IPS-18c (cell line): ENCODE measurements at regions not wholly inside any gene's neighbourhood (a gene's known extent, or its start where the extent isn't known, plus 50 kb on each side); places are given as distances from the start of the nearest gene placed in this dataset.
"Not testable (repeated sequence)": the region's sequence is repeated elsewhere in the genome, so short reads cannot be mapped to it uniquely, and the experiment has no call there.

Source experiments
- H3K4me3 ChIP-seq: 2 replicates; pipeline ENCODE4 v1.7.0; 2013; ENCODE audit warnings: low read depth, mild to moderate bottlenecking, low read length, moderate library complexity; ENCODE audit not compliant: insufficient read depth
- H3K9me3 ChIP-seq: one replicate; pipeline ENCODE4 v1.6.1; 2013; ENCODE audit warnings: mild to moderate bottlenecking, low read length, moderate library complexity; ENCODE audit not compliant: control insufficient read depth, insufficient read depth

- not testable (repeated sequence) for H3K4me3 ChIP-seq, H3K9me3 ChIP-seq
Observed at GRCh38 chr15:83335542-83335941, 51.1 kb upstream of the BNC1 start.

DNA sequence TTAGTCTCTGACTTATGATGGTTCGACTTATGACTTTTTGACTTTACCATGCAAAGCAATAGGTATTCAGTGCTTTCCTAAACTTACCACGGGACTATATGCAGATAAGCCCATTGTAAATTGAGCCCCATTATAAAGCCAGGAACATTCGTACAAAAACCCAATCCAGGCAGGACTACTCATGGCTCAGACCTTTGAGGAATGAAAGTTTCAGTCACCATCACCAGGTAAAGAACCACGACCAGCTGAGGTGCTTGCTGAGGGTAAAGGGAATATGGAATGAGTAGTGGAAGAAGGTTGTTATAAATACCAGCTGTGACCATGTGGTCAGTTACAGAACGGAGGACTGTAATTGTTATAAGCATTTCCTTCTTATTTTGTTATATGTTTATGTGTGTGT is 54.9 kb upstream of the BNC1 start:
- no peak overlapping the region for H3K4me3 ChIP-seq
- H3K9me3 ChIP-seq = no peaks in the 10 kb centered on the region

GRCh38 chr15:83340087-83340486 is 55.6 kb upstream of the BNC1 start:
- Histone ChIP-seq H3K9me3 (no peaks in the 10 kb centered on the region), H3K4me3 (no peak overlapping the region)

DNA sequence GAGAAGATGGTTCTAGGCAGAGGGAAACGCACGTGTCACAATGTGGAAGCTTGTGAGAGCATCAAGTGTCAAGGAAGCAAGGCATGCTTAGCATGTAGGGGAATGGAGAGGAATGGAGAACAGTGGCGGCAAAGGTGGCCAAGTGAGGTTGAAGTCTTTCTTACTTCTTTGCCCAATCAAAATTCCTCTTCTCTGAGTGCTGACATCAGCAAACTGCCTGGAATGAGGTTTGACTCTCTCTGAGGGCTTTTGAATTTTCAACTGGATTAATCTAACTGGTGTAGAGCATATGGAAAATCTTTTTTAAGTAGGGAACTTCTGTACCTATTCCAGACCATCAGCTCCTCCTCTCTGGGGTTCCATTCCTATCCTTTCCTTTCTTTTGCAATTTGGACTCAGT is 61.9 kb upstream of the BNC1 start:
- Histone ChIP-seq H3K9me3 (no peaks in the 10 kb centered on the region), H3K4me3 (no peak overlapping the region)

DNA sequence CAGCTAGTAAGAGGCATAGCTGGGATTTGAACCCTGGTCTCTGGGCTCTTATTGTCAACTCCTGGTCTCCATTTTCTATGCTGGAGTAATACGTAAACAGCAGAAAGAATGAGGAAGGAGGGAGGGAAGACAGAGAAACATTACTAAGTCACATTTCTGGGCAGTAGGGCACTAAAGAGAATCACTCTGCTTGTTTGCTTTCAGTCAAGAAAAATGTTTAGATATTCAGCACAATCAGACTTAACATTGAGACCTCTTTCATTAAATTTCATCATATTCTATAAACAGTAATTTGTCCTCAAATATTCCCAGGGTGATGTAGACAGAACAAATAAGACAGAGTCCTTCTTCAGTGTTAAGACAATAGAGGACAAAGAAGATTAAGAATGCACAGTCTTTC is 67.7 kb upstream of the BNC1 start:
- H3K4me3 ChIP-seq = no peak overlapping the region
- no peaks in the 10 kb centered on the region for H3K9me3 ChIP-seq

GRCh38 chr15:83356501-83357399 is 72.3 kb upstream of the BNC1 start:
- peaks cover 2% of the 10 kb centered on the region for H3K9me3 ChIP-seq
- no peak overlapping the region for H3K4me3 ChIP-seq

GRCh38 chr15:83358972-83359564 is 74.6 kb upstream of the BNC1 start:
- no peak overlapping the region for H3K4me3 ChIP-seq
- H3K9me3 ChIP-seq = peaks cover 2% of the 10 kb centered on the region

DNA sequence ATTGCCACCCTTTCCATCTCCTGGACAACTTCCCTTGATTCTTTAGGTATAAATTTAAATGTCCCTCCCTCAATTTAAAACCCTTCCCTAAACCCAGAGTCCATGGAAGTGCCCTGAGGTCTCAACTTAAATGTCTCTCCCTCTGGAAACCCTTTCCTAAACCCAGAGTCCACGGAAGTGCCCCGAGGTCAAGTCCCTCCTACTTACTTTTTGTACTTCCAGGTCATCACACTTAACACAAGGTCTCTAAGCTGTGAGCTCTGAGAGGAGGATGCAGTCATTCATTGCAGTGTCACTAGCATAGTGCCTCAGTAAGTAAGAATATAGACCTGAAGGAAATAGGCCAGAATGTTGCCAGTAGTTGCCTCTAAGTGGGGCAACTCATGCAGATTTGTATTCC is 78.2 kb upstream of the BNC1 start:
- H3K9me3 ChIP-seq = no peaks in the 10 kb centered on the region
- H3K4me3 ChIP-seq = no peak overlapping the region

GRCh38 chr15:83364501-83364900 is 80.0 kb upstream of the BNC1 start:
- Histone ChIP-seq H3K9me3 (no peaks in the 10 kb centered on the region), H3K4me3 (no peak overlapping the region)

DNA sequence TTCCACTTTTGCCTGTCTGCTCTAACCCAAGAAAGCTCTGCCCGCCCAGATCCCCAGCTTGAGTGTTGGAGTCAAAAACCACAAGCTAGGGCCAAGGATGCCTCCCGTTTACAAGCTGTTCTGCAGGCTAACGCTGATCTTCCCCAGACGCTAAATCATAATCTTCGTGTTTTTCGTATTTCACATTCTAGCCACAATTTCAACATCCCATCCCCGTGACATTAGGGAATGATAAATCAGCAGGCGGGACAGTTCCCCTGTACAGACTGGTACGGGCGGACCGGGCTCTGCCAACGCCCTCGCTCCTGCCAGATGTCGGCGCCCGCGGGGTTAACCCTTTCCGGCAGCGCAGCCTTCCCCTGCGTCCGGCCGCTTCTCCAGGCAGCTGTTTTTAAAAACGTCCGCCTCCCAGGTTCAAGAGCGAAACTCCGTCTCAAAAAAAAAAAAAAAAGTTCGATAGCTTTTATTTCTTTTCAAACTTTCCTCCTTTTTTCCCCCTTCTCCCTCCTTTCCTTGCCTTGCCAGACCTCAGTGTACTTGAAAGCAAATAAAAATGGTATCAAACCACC is 81.0 kb upstream of the BNC1 start:
- H3K9me3 ChIP-seq = no peaks in the 10 kb centered on the region
- peak overlapping the region; percentile 49 for H3K4me3 ChIP-seq

- H3K4me3 ChIP-seq = no peak overlapping the region
- H3K9me3 ChIP-seq = no peaks in the 10 kb centered on the region
Observed at GRCh38 chr15:83372434-83372891, 74.7 kb upstream of the SH3GL3 start.

DNA sequence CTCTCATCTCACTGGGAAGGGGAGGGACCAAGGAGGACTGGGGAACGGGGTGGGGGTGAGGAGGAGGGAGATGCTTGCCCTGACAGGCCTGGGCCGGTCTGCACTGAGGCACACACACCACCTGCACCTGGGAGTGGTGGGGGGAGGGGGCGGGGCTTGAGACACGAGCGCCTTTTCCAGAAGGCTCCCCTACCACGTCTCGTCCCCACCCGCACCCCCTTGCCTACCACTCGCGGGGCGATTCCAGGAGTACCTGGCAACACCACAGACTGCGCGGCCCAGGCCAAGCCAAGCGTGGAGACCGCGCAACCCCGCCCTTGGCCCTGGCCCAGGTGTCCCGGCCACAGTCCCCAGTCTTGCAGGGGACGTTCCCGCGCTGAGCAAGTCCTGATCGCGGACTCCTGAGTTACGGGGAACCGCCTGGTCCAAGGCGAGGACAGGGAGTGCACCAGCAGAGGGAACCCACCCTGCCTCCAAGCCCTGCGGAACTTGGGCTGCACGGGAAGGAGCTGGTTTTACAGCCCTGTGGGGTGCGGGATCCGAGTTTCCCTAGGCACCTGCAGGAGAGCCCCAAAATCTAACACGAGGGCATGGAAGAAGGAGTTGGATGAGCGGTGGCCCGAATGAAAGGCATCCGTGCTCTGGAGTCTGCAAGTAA is 68.1 kb upstream of the SH3GL3 start:
- no peak overlapping the region for H3K4me3 ChIP-seq
- no peaks in the 10 kb centered on the region for H3K9me3 ChIP-seq

- Histone ChIP-seq H3K9me3 (no peaks in the 10 kb centered on the region), H3K4me3 (no peak overlapping the region)
Observed at GRCh38 chr15:83379579-83379959, 67.6 kb upstream of the SH3GL3 start.

- H3K9me3 ChIP-seq = no peaks in the 10 kb centered on the region
- H3K4me3 ChIP-seq = no peak overlapping the region
Observed at GRCh38 chr15:83380059-83380458, 67.1 kb upstream of the SH3GL3 start.

GRCh38 chr15:83380682-83381081 is 66.5 kb upstream of the SH3GL3 start:
- no peak overlapping the region for H3K4me3 ChIP-seq
- H3K9me3 ChIP-seq = no peaks in the 10 kb centered on the region

DNA sequence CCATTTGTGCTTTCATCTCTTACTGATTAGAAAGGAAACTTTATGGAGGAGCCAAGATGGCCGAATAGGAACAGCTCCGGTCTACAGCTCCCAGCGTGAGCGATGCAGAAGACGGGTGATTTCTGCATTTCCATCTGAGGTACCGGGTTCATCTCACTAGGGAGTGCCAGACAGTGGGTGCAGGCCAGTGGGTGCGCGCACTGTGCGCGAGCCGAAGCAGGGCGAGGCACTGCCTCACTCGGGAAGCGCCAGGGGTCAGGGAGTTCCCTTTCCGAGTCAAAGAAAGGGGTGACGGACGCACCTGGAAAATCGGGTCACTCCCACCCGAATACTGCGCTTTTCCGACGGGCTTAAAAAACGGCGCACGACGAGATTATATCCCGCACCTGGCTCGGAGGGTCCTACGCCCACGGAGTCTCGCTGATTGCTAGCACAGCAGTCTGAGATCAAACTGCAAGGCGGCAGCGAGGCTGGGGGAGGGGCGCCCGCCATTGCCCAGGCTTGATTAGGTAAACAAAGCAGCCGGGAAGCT is 63.5 kb upstream of the SH3GL3 start:
- H3K9me3 ChIP-seq, H3K4me3 ChIP-seq: not testable (repeated sequence)

DNA sequence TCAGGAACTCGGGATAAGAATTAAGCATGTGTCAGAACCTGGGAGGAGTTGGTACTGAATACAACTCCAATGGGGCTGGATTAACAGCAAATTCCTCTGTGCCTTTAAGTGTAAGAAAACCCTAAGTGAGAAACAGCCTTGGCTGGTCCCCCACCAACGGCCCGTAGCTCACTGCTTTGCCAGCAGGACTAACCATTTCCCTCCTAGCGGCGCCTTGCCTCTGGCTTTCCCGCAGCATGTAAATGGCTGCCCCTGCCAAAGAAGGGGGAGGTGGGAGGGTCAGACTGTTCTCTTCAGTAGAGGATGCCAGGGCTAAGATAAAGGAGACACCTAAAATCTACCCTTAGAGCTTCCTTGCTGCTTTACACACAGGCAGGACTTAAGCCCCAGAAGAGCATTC is 51.0 kb upstream of the SH3GL3 start:
- no peaks in the 10 kb centered on the region for H3K9me3 ChIP-seq

More for the DNA sequence above, 51.0 kb upstream of the SH3GL3 start:
- no peak overlapping the region for H3K4me3 ChIP-seq
